Astrocyte (in vitro differentiated cells and primary cell): ENCODE measurements at regions not wholly inside any gene's neighbourhood (a gene's known extent, or its start where the extent isn't known, plus 50 kb on each side); places are given as distances from the start of the nearest gene placed in this dataset.

Experiments used
- DNase-seq: peaks from one replicate; pipeline ENCODE4 v3.0.0-alpha.2; 2010; ENCODE audit warnings: low read depth
- FAIRE-seq: peaks from 2 replicates; lab custom pipeline; 2011; peaks lifted over from hg19 to GRCh38; lab: Jason Lieb, UNC
- H2AFZ ChIP-seq: 2 replicates; pipeline ENCODE4 v1.6.0; 2012; ENCODE audit warnings: low read depth, low read length, inconsistent platforms
- H3K27ac ChIP-seq: 2 replicates; pipeline ENCODE4 v1.5.1; 2011; ENCODE audit warnings: low read depth, low read length, inconsistent platforms
- H3K27me3 ChIP-seq: 2 replicates; pipeline ENCODE4 v1.6.0; 2011; ENCODE audit warnings: low read length, inconsistent platforms; ENCODE audit not compliant: insufficient read depth
- H3K36me3 ChIP-seq: 2 replicates; pipeline ENCODE4 v1.5.1; 2011; ENCODE audit warnings: low read length, inconsistent platforms; ENCODE audit not compliant: insufficient read depth
- H3K4me1 ChIP-seq: 2 replicates; pipeline ENCODE4 v1.5.1; 2011; ENCODE audit warnings: low read length, inconsistent platforms; ENCODE audit not compliant: insufficient read depth
- H3K4me2 ChIP-seq: 2 replicates; pipeline ENCODE4 v1.6.0; 2012; ENCODE audit warnings: low read length, inconsistent platforms
- H3K4me3 ChIP-seq: 2 replicates; pipeline ENCODE4 v1.5.1; 2011; ENCODE audit warnings: low read depth, mild to moderate bottlenecking, low read length, inconsistent platforms; ENCODE audit not compliant: insufficient read depth
- H3K79me2 ChIP-seq: 2 replicates; pipeline ENCODE4 v1.6.0; 2012; ENCODE audit warnings: mild to moderate bottlenecking, low read length, inconsistent platforms; ENCODE audit not compliant: insufficient read depth
- H3K9ac ChIP-seq: 2 replicates; pipeline ENCODE4 v1.6.0; 2012; ENCODE audit warnings: mild to moderate bottlenecking, low read length, inconsistent platforms
- H3K9me3 ChIP-seq: 2 replicates; pipeline ENCODE4 v1.5.1; 2012; ENCODE audit warnings: low read depth, mild to moderate bottlenecking, low read length, inconsistent platforms; ENCODE audit not compliant: insufficient read depth
- H4K20me1 ChIP-seq: 2 replicates; pipeline ENCODE4 v1.6.0; 2012; ENCODE audit warnings: low read length, inconsistent platforms; ENCODE audit not compliant: insufficient read depth
- H3K27ac Mint-ChIP-seq: one replicate; pipeline ENCODE4 v1.8.0; 2021; ENCODE audit warnings: mild to moderate bottlenecking, mixed read lengths; ENCODE audit not compliant: unreplicated experiment
- H3K27me3 Mint-ChIP-seq: one replicate; pipeline ENCODE4 v1.8.0; 2021; ENCODE audit warnings: low read depth, mixed read lengths; ENCODE audit not compliant: unreplicated experiment
- H3K36me3 Mint-ChIP-seq: one replicate; pipeline ENCODE4 v1.8.0; 2021; ENCODE audit warnings: low read depth, mixed read lengths; ENCODE audit not compliant: unreplicated experiment
- H3K4me1 Mint-ChIP-seq: one replicate; pipeline ENCODE4 v1.8.0; 2021; ENCODE audit warnings: low read depth, mixed read lengths; ENCODE audit not compliant: unreplicated experiment
- H3K4me3 Mint-ChIP-seq: one replicate; pipeline ENCODE4 v1.8.0; 2021; ENCODE audit warnings: mild to moderate bottlenecking, moderate library complexity, mixed read lengths; ENCODE audit not compliant: unreplicated experiment
- H3K9me3 Mint-ChIP-seq: one replicate; pipeline ENCODE4 v1.8.0; 2021; ENCODE audit warnings: mild to moderate bottlenecking, mixed read lengths; ENCODE audit not compliant: unreplicated experiment
- CTCF ChIP-seq: IDR thresholded peaks from 2 replicates; pipeline ENCODE4 v1.5.1; 2011; ENCODE audit warnings: low read depth, mild to moderate bottlenecking, inconsistent platforms, low read length, moderate library complexity; ENCODE audit not compliant: insufficient read depth
- EZH2 ChIP-seq: IDR thresholded peaks from 2 replicates; pipeline ENCODE4 v1.6.1; 2012; ENCODE audit warnings: mild to moderate bottlenecking, low read length, inconsistent platforms; ENCODE audit not compliant: insufficient read depth

- no peak overlapping the region for H3K9ac ChIP-seq
- H3K4me1 Mint-ChIP-seq: peaks cover 8% of the 10 kb centered on the region
- H3K9me3 Mint-ChIP-seq: no peaks in the 10 kb centered on the region
- TF ChIP-seq CTCF: no peak
- no peak for TF ChIP-seq EZH2
- no peaks in the 10 kb centered on the region for H3K36me3 Mint-ChIP-seq
- no peak overlapping the region for H3K27ac ChIP-seq
- H4K20me1 ChIP-seq: no peaks in the 10 kb centered on the region
- no peaks in the 10 kb centered on the region for H3K36me3 ChIP-seq
- H3K4me2 ChIP-seq: no peak overlapping the region
- H3K4me1 ChIP-seq: no peaks in the 10 kb centered on the region
- H3K4me3 ChIP-seq: no peak overlapping the region
- no peaks in the 10 kb centered on the region for H3K27me3 Mint-ChIP-seq
- no peak for FAIRE-seq
- no peaks in the 10 kb centered on the region for H3K27me3 ChIP-seq
- H3K27ac Mint-ChIP-seq: no peak overlapping the region
- no peak overlapping the region for H3K4me3 Mint-ChIP-seq
- H3K9me3 ChIP-seq: no peaks in the 10 kb centered on the region
- no peak overlapping the region for H2AFZ ChIP-seq
- no peaks in the 10 kb centered on the region for H3K79me2 ChIP-seq
- DNase-seq: peak; percentile 27
Measured at GRCh38 chr3:104951426-104951825, 415.3 kb upstream of the ALCAM start.

- Mint-ChIP-seq H3K4me1 (peaks cover 8% of the 10 kb centered on the region), H3K27me3 (no peaks in the 10 kb centered on the region), H3K4me3 (no peak overlapping the region), H3K27ac (peak overlapping the region; percentile 91), H3K36me3 (no peaks in the 10 kb centered on the region), H3K9me3 (no peaks in the 10 kb centered on the region)
- no peaks in the 10 kb centered on the region for H3K27me3 ChIP-seq
- no peak overlapping the region for H3K9ac ChIP-seq
- peak overlapping the region; percentile 41 for H3K4me2 ChIP-seq
- H3K4me1 ChIP-seq: no peaks in the 10 kb centered on the region
- H3K4me3 ChIP-seq: no peak overlapping the region
- H3K79me2 ChIP-seq: no peaks in the 10 kb centered on the region
- no peaks in the 10 kb centered on the region for H3K36me3 ChIP-seq
- H4K20me1 ChIP-seq: no peaks in the 10 kb centered on the region
- peak overlapping the region; percentile 6 for H2AFZ ChIP-seq
- FAIRE-seq (peak; percentile 62), DNase-seq (peak; percentile 97)
- no peak overlapping the region for H3K27ac ChIP-seq
- H3K9me3 ChIP-seq: no peaks in the 10 kb centered on the region
- TF ChIP-seq EZH2 (no peak), CTCF (no peak)
Measured at GRCh38 chr3:104952146-104952972, 414.4 kb upstream of the ALCAM start.
